ENCODE measurements at regions not wholly inside any gene's neighbourhood (a gene's known extent, or its start where the extent isn't known, plus 50 kb on each side); places are given as distances from the start of the nearest gene placed in this dataset.
"Not testable (repeated sequence)": the region's sequence is repeated elsewhere in the genome, so short reads cannot be mapped to it uniquely, and the experiment has no call there.

DNA sequence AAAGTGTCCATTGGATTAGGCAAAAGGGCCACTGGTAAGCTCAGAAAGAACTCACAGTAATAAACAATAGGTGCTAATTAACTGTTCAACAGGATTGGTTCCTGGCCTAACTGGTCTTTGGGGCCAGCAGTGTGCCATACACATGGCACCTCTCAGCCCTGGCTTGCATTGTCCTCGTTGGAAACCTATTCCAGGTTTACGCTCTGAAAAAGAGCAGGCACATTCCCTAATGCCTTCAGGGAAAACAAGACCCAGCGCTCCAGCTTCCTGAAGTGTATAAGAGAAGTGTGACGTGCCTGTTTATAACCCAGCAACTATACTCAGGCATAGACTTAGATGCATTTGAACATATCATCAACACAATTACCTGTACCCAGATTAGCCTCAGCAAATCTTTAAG, 51.9 kb upstream of the RBM47 start:
- no peak for DNase-seq

DNA sequence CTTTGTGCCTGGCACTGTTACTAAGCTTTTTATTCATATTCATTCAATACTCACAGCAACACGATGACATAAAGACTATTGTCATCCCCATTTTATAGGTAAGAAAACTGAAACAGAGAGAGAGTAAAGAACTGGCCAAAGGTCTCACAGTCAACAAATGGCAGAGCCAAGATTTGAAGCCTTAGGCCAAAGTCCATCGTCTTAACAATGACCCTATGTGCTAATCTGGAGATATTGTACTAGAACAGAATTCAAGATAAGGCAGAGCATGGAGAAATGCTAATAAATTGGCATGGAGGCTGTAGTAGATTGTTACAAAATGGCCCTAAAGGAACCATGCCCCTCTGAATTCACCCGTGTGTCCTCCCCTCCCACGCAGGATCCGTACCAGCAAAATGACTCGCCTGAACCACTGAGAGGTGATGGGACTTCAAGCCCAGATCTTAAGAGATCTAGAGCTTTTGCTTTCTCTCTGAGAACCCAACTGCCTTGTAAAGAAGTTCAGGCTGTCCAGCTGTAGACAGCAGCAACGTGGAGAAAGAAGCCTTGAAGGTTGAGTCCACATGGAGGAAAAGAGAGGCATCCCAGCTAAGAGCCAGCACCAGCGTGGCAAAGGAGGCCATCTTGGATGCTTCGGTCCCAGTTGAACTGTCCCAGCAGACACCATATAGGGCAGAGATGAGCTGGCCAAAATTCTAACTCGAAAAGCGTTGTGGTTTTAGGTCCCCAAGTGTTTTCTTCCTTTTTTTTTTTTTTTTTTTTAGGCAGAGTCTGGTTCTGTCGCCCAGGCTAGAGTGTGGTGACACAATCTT, 52.8 kb upstream of the RBM47 start:
- DNase-seq = no peak

DNA sequence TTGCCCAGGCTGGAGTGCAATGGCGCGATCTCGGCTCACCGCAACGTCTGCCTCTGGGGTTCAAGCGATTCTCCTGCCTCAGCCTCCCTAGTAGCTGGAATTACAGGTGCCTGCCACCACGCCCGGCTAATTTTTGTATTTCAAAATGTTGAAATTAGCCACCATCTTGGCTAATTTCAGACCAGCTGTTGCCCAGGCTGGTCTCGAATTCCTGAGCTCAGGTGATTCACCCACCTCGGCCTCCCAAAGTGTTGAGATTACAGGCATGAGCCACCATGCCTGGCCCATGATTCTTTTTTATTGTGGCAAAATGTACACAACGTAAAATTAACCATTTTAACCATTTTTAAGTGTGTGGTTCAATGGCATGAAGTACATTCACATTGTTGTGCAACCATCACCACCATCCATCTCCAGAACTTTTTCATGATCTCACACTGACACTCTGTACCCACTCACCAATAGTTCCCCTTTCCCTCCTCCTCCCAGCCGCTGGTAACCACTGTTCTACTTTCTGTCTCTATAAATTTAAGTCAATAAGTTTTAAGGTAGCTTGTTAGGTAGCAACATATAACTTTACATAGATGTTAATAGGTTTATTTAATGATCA, 54.0 kb upstream of the RBM47 start:
- DNase-seq = not testable (repeated sequence)

DNA sequence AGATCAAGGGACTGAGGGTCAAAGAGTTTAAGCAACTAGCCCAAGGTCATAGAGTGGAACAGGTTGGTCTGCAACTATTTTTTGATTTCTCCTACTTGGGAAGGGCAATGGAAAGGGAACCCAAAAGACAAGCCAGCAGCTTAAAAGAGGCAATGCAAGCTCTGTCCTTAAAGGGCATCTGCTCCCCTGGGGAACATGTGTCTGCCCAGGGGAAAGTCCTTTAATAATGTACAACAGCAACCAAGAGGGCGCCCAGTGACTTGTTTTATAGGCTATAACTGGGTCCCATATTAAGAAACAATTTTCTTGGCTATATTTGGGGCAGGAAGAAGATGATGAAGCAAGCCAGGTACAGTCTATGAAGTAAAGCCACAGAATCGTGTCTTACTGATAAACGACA, 54.7 kb upstream of the RBM47 start:
- no peak for DNase-seq

DNA sequence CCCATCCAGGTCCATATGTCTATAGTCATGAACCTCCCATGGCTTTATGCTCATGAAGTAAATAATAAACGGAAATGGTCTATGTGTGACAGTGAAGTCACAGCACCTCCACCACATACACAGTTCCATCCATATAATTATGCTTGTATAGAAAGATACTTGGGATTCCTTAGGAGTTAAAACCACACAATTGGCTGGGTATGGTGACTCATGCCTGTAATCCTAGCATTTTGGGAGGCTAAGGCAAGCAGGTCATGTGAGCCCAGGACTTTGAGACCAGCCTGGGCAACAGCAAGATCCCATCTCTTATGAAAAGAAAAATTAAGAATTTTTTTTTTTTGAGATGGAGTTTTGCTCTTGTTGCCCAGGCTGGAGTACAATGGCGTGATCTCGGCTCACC, 55.6 kb upstream of the RBM47 start:
- DNase-seq = no peak

DNA sequence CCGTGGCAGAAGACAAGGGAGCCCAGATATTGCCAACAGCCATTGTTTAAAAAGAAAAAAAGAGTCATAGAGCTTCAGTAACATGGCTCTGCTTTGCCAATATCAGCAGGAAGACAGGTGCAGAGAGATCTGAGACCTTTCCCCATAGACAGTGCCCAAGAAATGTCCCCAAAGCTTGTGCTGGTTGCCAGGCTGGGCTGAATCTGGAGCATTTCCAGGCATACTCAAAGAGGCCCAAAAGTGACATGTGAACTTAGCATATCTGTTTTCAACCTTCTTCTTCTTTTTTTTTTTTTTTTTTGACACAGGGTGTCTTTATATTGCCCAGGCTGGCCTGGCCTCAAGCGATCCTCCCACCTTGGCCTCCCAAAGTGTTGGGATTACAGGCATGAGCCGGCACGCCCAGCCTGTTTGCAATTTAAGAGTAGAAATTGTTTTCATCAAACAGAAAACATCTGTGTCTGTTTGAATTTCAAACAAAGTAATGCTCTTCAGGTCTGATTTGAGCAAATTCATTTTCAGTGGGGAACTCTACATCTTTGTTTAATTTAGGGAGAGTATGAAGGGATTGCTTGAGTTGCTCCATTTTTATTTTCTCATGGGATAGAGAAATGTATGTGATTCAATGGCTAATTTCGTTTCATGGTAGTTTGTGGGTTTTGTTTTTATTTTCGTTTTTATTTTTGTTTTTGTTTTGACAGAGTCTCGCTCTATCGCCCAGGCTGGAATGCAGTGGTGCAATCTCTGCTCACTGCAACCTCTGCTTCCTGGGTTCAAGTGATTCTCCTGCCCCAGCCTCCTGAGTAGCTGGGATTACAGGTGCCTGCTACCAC, 56.6 kb upstream of the RBM47 start:
- peak; percentile 52 for DNase-seq

DNA sequence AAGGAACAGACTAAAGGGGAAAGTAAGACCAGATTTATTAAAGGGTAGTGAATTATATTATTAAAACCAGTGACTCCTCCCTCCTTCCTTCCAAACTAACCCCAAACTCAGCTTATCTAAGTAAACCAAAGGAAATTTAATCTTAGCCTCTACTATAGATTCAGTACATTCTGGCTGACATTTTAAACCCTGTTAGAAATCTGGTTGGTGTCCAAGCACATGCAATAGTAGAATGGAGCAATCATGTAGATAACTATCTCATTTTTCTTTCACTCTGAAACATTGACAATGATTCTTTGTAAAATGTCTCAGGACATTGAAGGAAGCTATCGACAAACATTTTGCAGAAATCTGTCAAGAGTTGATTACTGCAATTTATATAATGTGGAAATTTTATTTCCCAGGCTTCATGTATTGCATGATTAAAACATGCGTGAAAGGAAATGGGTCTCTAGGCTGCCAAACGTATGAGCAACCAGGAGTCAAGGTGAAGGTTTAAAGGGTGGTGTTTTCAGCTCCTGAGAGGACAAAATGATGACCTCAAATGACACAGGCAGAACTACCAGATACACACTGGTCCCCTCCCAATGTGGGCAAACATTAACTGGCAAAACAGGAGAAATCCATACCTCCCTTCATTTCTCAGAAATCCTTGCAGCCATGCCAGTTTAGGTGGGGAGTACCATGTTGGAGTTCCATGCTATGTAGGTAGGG, 58.2 kb upstream of the RBM47 start:
- DNase-seq = no peak

DNA sequence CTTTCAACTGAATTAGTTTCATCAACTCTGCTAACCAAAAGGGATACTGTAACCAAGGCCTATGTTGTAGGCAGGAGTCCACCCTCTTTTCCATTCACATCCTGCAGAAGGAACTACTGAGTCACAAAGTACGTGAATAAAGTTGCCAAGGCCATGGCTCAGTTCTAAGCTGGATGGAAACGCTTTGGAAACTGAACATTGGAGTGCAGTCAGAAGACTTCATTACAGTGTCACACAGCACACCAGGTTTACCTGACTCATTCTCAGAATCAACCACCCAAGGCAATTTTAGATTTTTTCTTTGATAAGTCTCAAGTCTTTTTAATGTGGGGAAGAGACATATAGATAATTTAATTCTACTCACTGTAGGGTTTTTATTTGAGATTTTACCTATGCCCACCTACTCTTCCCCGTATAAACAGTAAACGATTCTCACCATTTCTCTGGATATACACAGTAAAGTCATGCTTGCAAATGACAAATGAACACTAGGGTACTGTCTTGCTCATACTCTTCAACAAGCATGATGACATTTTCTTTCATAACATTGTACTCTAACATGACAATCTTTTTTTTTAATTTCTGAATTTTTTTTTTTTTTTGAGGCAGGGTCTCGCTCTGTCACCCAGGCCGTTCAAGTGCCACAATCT, 58.9 kb upstream of the RBM47 start:
- DNase-seq = no peak

DNA sequence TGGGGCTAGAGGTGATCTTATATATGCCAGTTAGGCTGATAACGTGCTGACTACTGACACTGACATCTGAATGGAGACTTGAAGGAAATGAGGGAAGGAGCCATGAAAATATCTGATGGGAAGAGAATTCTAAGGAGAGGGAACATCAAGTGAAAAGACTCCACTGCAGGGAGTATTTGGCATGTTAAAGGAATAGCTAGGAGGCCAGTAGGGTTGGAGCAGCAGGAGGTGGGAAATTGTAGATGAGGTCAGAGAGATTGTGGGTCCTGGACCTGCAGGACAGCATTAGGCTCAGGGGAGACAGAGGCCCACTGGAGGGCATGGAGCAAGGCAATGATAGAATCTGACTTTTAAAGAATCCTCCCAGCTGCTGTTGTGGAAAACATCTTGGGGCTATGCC, 55.8 kb upstream of the NSUN7 start:
- DNase-seq = no peak

DNA sequence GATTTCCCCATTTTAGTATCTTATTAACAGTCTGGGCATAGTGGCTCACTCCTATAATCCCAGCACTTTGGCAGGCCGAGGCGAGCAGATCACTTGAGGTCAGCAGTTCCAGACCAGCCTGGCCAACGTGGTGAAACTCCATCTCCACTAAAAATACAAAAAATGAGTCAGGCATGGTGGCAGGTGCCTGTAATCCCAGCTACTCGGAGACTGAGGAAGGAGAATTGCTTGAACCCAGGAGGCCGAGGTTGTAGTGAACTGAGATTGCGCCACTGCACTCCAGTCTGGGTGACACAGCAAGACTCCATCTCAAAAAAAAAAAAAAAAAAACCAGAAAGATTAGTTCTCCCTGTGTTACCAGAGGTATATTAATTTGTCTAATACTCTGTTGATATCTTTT, 52.3 kb upstream of the NSUN7 start:
- DNase-seq = not testable (repeated sequence)

DNA sequence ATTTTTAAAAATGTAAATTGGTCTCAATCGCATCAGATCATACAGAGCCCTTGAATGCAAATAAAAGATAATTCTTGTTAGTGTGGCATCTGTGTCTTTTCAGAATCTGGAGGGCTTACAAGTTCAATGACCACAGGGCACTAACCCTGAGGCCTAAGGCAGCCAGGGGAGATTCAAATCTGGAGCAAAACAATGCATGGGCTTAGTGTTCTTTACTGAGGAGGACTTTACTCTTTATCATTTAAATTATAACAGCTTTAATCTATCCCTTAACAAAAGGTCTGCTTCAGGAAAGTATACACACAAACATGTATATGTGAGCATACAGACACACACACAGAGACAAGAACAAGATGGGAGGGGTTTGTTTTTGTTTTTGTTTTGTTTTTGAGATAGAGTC, 51.0 kb upstream of the NSUN7 start:
- DNase-seq = no peak

DNA sequence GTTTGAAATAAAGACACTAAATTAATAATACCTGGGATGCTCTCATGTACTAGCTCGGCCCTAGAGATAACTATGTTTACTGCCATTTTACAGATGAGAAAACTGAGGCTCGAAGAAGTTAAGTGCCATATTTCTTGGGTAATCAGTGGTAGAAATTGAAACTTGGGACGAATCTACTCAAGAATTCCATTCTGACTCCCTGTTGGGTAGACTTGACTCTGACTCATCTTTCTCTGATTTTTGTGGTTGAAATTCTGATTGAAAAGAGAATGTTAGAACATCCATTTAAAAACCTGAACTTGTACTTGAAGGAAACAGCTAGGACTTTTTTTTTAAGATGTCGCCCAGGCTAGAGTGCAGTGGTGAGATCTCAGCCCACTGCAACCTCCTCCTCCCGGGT, 50.1 kb upstream of the NSUN7 start:
- DNase-seq = no peak
